ENCODE measurements at regions not wholly inside any gene's neighbourhood (a gene's known extent, or its start where the extent isn't known, plus 50 kb on each side); places are given as distances from the start of the nearest gene placed in this dataset.
"Not testable (repeated sequence)": the region's sequence is repeated elsewhere in the genome, so short reads cannot be mapped to it uniquely, and the experiment has no call there.

GRCh38 chr12:115325858-115326257 is 641.9 kb upstream of the TBX3 start:
- DNase-seq (ENCODE audit: low spot score), result no peak

GRCh38 chr12:115324949-115325593 is 641.1 kb upstream of the TBX3 start:
- no peak for DNase-seq (ENCODE audit: low spot score)

GRCh38 chr12:115323223-115323905 is 639.4 kb upstream of the TBX3 start:
- DNase-seq (ENCODE audit: low spot score), result no peak

- DNase-seq (ENCODE audit: low spot score), result no peak
Observed at GRCh38 chr12:115322275-115322674, 638.3 kb upstream of the TBX3 start.

GRCh38 chr12:115320967-115321366 is 637.0 kb upstream of the TBX3 start:
- peak; percentile 82 for DNase-seq (ENCODE audit: low spot score)

GRCh38 chr12:115320451-115320850 is 636.5 kb upstream of the TBX3 start:
- peak; percentile 15 for DNase-seq (ENCODE audit: low spot score)

- DNase-seq (ENCODE audit: low spot score), result peak; percentile 52
Observed at GRCh38 chr12:115319446-115320040, 635.6 kb upstream of the TBX3 start.

- DNase-seq (ENCODE audit: low spot score), result no peak
Observed at GRCh38 chr12:115313929-115314328, 630.0 kb upstream of the TBX3 start.

GRCh38 chr12:115312901-115313300 is 628.9 kb upstream of the TBX3 start:
- no peak for DNase-seq (ENCODE audit: low spot score)

- no peak for DNase-seq (ENCODE audit: low spot score)
Observed at GRCh38 chr12:115311875-115312274, 627.9 kb upstream of the TBX3 start.

GRCh38 chr12:115308918-115309317 is 624.9 kb upstream of the TBX3 start:
- DNase-seq (ENCODE audit: low spot score), result no peak

- DNase-seq (ENCODE audit: low spot score), result no peak
Observed at GRCh38 chr12:115306380-115306779, 622.4 kb upstream of the TBX3 start.

GRCh38 chr12:115305867-115306266 is 621.9 kb upstream of the TBX3 start:
- DNase-seq (ENCODE audit: low spot score), result no peak

- DNase-seq (ENCODE audit: low spot score), result no peak
Observed at GRCh38 chr12:115305275-115305674, 621.3 kb upstream of the TBX3 start.

GRCh38 chr12:115303723-115304309 is 619.8 kb upstream of the TBX3 start:
- DNase-seq (ENCODE audit: low spot score), result no peak

GRCh38 chr12:115297445-115297844 is 613.5 kb upstream of the TBX3 start:
- DNase-seq (ENCODE audit: low spot score), result no peak

GRCh38 chr12:115296613-115297198 is 612.7 kb upstream of the TBX3 start:
- no peak for DNase-seq (ENCODE audit: low spot score)

- no peak for DNase-seq (ENCODE audit: low spot score)
Observed at GRCh38 chr12:115295886-115296285, 611.9 kb upstream of the TBX3 start.

- peak; percentile 43 for DNase-seq (ENCODE audit: low spot score)
Observed at GRCh38 chr12:115294453-115295133, 610.6 kb upstream of the TBX3 start.

GRCh38 chr12:115285429-115285828 is 601.5 kb upstream of the TBX3 start:
- DNase-seq (ENCODE audit: low spot score), result not testable (repeated sequence)

GRCh38 chr12:115273456-115273855 is 589.5 kb upstream of the TBX3 start:
- no peak for DNase-seq (ENCODE audit: low spot score)

GRCh38 chr12:115268451-115268850 is 584.5 kb upstream of the TBX3 start:
- no peak for DNase-seq (ENCODE audit: low spot score)
